ENCODE measurements at regions not wholly inside any gene's neighbourhood (a gene's known extent, or its start where the extent isn't known, plus 50 kb on each side); places are given as distances from the start of the nearest gene placed in this dataset.

GRCh38 chr18:22641958-22642357, 224.2 kb upstream of the CTAGE1 start:
- no peaks in the 10 kb centered on the region for H3K27me3 Mint-ChIP-seq

DNA sequence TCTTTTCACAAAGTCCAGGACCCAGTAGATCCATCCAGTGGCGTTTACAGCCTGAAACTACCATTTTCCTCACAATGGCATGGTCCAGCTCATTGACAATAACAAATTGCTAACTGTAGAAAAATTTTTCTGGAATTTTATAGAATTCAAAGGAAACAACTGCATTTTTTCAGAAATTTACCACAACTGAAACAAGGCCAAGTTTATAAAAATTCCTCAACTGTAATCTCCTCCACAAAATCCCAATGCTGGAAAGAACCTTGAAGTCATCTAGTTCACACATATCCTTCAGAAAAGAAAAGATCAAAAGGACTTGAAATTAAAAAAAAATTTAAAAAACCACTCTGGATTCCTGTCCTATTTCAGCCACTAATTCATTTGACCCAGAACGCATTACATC, 226.0 kb upstream of the CTAGE1 start:
- intact Hi-C loops (cut with micrococcal nuclease): no loop called here
- H3K4me1 Mint-ChIP-seq (ENCODE audit: low read depth): no peaks in the 10 kb centered on the region
- peaks cover 19% of the 10 kb centered on the region for H3K9me3 Mint-ChIP-seq
- H3K36me3 Mint-ChIP-seq (ENCODE audit: low read depth): no peaks in the 10 kb centered on the region
- no peaks in the 10 kb centered on the region for H3K27me3 Mint-ChIP-seq
- no peak overlapping the region for H3K4me3 Mint-ChIP-seq
- H3K27ac Mint-ChIP-seq: no peak overlapping the region

More at GRCh38 chr18:22641958-22642357, 224.2 kb upstream of the CTAGE1 start:
- peaks cover 34% of the 10 kb centered on the region for H3K9me3 Mint-ChIP-seq
- no peak overlapping the region for H3K27ac Mint-ChIP-seq
- H3K4me1 Mint-ChIP-seq (ENCODE audit: low read depth): no peaks in the 10 kb centered on the region
- no peaks in the 10 kb centered on the region for H3K36me3 Mint-ChIP-seq (ENCODE audit: low read depth)
- intact Hi-C loops (cut with micrococcal nuclease): no loop called here
- H3K4me3 Mint-ChIP-seq: no peak overlapping the region

DNA sequence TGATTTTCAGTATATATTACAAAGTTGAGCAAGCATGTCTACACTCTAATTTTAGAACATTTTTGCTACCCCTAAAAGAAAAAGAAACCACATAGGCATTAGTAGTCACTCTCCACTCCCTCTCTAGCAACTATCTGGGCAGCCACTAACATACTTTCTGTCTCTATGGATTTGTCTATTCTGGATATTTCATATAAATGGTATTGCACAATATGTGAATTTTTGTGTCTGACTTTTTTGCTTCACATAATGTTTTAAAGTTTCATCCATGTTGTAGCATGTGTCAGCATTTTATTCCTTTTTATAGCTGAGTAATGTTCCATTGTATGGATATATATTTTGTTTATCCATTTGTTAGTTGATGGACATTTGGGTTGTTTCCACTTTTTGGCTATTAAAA, 232.5 kb upstream of the CTAGE1 start:
- Mint-ChIP-seq H3K36me3 (ENCODE audit: low read depth) (no peaks in the 10 kb centered on the region), H3K4me3 (no peak overlapping the region), H3K27ac (no peak overlapping the region), H3K9me3 (peaks cover 14% of the 10 kb centered on the region), H3K4me1 (ENCODE audit: low read depth) (no peaks in the 10 kb centered on the region), H3K27me3 (no peaks in the 10 kb centered on the region)
- intact Hi-C loops (cut with micrococcal nuclease): no loop called here

DNA sequence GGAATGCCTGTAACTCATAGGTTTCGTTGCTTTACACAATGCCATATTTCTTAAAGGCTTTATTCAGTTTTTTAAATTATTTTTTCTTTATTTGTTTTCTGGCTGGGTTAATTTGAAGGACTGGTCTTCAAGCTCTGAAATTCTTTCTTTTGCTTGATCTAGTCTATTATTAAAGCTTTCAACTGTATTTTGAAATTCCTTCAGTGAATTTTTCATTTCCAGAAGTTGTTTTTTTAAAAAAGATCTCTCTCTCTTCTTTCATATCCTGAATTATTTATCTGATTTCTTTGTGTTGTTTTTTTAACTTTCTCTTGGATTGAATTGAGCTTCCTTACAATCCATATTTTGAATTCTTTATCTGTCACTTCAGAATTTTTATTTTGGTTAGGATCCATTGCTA, 239.9 kb upstream of the CTAGE1 start:
- Mint-ChIP-seq H3K27ac (no peak overlapping the region), H3K4me3 (no peak overlapping the region), H3K27me3 (no peaks in the 10 kb centered on the region), H3K36me3 (ENCODE audit: low read depth) (no peaks in the 10 kb centered on the region), H3K4me1 (ENCODE audit: low read depth) (no peaks in the 10 kb centered on the region), H3K9me3 (peaks cover 64% of the 10 kb centered on the region)
- intact Hi-C loops (cut with micrococcal nuclease): no loop called here

GRCh38 chr18:22658318-22658717, 240.6 kb upstream of the CTAGE1 start:
- no peaks in the 10 kb centered on the region for H3K27me3 Mint-ChIP-seq
- intact Hi-C loops (cut with micrococcal nuclease): no loop called here
- H3K36me3 Mint-ChIP-seq (ENCODE audit: low read depth): no peaks in the 10 kb centered on the region
- no peak overlapping the region for H3K27ac Mint-ChIP-seq
- H3K4me1 Mint-ChIP-seq (ENCODE audit: low read depth): no peaks in the 10 kb centered on the region
- no peak overlapping the region for H3K4me3 Mint-ChIP-seq
- H3K9me3 Mint-ChIP-seq: peaks cover 71% of the 10 kb centered on the region

DNA sequence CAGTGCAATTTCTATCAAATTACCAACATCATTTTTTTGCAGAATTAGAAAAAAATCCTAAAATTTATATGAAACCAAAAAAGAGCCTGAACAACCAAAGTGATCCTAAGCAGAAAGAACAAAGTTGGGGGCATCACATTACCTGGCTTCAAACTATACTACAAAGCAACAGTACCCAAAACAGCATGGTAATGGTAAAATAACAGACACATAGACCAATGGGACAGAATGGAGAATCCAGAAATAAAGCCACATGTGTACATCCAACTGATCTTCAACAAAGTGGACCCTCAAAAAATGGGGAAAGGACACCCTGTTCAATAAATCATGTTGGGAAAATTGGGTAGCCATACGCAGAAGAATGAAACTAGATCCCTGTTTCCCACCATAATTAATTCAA, 245.7 kb upstream of the CTAGE1 start:
- H3K9me3 Mint-ChIP-seq: peaks cover 28% of the 10 kb centered on the region
- H3K4me1 Mint-ChIP-seq (ENCODE audit: low read depth): no peaks in the 10 kb centered on the region
- intact Hi-C loops (cut with micrococcal nuclease): no loop called here
- no peaks in the 10 kb centered on the region for H3K27me3 Mint-ChIP-seq
- H3K27ac Mint-ChIP-seq: no peak overlapping the region
- H3K4me3 Mint-ChIP-seq: no peak overlapping the region
- no peaks in the 10 kb centered on the region for H3K36me3 Mint-ChIP-seq (ENCODE audit: low read depth)

- Mint-ChIP-seq H3K9me3 (peaks cover 9% of the 10 kb centered on the region), H3K27ac (no peak overlapping the region), H3K27me3 (no peaks in the 10 kb centered on the region), H3K4me1 (ENCODE audit: low read depth) (no peaks in the 10 kb centered on the region), H3K36me3 (ENCODE audit: low read depth) (no peaks in the 10 kb centered on the region), H3K4me3 (no peak overlapping the region)
- intact Hi-C loops (cut with micrococcal nuclease): no loop called here
Measured at GRCh38 chr18:22666411-22666940, 248.8 kb upstream of the CTAGE1 start.

DNA sequence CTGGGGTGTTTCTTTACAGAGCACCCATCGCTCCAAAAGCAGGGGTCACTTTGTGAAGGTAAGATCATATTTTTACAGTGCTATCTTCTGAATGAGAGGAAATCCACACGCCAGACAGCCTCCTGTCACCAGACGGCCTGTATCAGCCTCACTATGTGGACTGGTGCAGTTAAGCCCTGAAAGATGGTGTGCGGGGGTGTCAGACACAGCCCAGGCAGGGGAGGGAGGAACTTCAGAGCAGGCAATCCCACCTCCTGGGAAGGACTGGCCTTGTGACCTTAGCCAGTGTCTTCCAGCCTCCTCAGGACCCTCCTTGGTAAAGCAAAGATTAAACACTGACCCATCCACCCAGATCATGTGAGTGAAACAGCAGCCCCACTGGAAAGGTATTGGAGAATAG, 249.4 kb upstream of the CTAGE1 start:
- Mint-ChIP-seq H3K27ac (no peak overlapping the region), H3K4me3 (no peak overlapping the region), H3K27me3 (no peaks in the 10 kb centered on the region), H3K9me3 (peaks cover 9% of the 10 kb centered on the region), H3K36me3 (ENCODE audit: low read depth) (no peaks in the 10 kb centered on the region), H3K4me1 (ENCODE audit: low read depth) (no peaks in the 10 kb centered on the region)
- intact Hi-C loops (cut with micrococcal nuclease): no loop called here

DNA sequence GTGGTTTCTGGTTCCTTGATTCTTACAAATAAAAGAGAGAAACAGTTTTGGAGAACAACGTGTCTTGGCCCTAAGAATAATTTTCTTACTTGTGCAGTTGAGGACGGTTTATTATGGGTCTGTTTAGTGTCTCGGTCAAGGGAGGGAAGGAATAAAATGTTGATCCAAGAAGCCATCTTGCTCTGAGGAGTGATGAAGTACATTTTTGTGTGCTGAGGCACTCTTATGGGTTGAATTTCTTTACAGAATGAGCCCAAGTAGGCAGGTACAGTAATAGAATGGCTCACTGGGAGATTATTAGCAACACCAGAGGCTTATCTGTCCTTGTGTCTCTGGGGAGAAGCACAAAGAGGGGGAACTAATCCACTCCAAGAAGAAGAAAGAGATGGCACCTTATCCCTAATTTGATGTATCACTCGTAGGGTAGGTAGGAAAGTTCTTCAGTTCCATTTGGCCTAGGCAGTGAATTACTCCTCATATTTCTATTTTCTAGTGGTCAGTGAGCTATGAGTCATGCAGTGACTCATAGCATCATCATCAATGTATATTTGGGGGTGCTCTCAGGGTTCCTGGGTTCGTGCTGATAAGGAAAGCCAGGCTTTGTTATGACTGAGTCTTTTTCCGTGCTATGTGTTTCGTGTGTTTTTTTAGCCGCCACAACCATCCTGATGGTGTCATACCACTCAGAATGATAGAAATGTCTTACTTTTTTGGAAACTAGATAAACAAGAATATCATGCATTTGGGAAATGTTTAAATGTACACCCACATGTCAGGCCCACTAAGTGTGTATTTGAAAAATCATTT, 250.1 kb upstream of the CTAGE1 start:
- Mint-ChIP-seq H3K4me3 (no peak overlapping the region), H3K4me1 (ENCODE audit: low read depth) (no peaks in the 10 kb centered on the region), H3K36me3 (ENCODE audit: low read depth) (no peaks in the 10 kb centered on the region), H3K9me3 (peaks cover 7% of the 10 kb centered on the region), H3K27ac (no peak overlapping the region), H3K27me3 (no peaks in the 10 kb centered on the region)
- intact Hi-C loops (cut with micrococcal nuclease): no loop called here

DNA sequence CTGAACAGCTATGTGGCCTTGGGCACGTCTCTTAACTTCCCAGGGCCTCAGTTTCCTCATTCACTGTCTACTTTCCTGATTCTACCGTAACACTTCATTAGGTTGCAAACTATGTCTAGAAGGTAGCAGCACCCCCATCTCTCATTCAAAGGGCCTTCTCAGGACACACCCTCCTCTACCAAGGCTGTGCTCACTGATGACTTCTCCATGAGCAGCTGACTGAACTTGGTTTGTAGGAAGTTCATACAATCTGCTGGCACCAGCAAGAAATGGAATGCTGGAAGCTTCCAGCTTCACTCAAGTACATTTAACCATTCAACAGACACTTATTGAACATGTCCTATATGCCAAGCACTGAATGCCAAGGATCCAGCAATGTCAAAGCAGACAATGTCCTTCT, 250.8 kb upstream of the CTAGE1 start:
- H3K4me1 Mint-ChIP-seq (ENCODE audit: low read depth): peaks cover under 1% of the 10 kb centered on the region
- no peaks in the 10 kb centered on the region for H3K36me3 Mint-ChIP-seq (ENCODE audit: low read depth)
- intact Hi-C loops (cut with micrococcal nuclease): no loop called here
- H3K27ac Mint-ChIP-seq: no peak overlapping the region
- no peaks in the 10 kb centered on the region for H3K9me3 Mint-ChIP-seq
- no peak overlapping the region for H3K4me3 Mint-ChIP-seq
- H3K27me3 Mint-ChIP-seq: no peaks in the 10 kb centered on the region

- Mint-ChIP-seq H3K36me3 (ENCODE audit: low read depth) (no peaks in the 10 kb centered on the region), H3K9me3 (no peaks in the 10 kb centered on the region), H3K4me3 (no peak overlapping the region), H3K27ac (no peak overlapping the region), H3K27me3 (no peaks in the 10 kb centered on the region), H3K4me1 (ENCODE audit: low read depth) (peaks cover 6% of the 10 kb centered on the region)
- intact Hi-C loops (cut with micrococcal nuclease): no loop called here
Measured at GRCh38 chr18:22670914-22671313, 253.2 kb upstream of the CTAGE1 start.

DNA sequence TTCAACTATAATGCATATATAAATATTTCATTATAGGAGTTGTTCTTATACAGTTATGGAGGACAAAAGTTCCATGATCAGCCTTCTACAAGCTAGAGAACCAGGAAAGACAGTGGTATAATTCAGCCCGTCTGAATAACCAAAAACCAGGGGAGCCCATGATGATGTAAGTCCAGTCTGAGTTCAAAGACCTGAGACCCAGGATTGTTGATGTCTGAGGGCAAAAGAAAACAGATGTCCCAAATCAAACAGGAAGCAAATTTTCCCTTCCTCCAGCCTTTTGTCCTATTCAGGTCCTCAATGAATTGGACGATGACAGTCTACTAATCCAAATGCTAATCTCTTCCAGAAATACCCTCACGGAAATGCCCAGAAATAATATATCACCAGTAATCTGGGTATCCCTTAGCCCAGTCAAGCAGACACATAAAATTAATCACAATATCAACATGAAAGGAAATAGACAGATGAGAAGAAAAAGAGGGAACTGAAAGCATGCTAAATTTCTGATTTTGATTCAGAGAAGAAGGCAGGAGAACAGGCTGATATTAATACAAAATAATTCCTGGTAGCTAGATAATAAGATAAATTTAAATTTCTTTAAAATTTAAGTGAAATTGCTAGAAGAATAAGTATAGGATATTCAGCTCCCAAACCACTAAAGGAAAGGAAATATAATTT, 255.6 kb upstream of the CTAGE1 start:
- H3K36me3 Mint-ChIP-seq (ENCODE audit: low read depth): no peaks in the 10 kb centered on the region
- intact Hi-C loops (cut with micrococcal nuclease): no loop called here
- no peak overlapping the region for H3K27ac Mint-ChIP-seq
- no peaks in the 10 kb centered on the region for H3K27me3 Mint-ChIP-seq
- H3K9me3 Mint-ChIP-seq: no peaks in the 10 kb centered on the region
- H3K4me3 Mint-ChIP-seq: no peak overlapping the region
- peaks cover 6% of the 10 kb centered on the region for H3K4me1 Mint-ChIP-seq (ENCODE audit: low read depth)

DNA sequence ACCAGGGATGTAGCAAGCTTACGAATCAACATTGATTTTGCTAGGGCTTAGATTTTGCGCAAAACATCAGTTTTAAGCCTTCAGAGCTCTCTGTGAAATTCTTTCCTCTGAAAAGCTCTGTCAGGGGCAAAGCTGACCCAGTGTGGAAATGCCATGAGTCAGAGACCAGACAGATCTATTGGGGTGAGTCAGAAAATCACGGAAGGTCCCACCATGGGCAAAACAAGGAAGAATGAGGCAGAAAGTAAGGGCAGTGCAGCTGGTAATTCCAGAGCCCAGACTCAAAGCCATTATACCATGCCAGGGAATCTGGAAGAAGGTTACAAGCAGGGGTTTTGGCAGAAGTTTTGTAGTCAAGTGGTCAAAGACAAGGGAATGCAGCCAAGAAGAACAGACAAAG, 256.6 kb upstream of the CTAGE1 start:
- H3K36me3 Mint-ChIP-seq (ENCODE audit: low read depth): no peaks in the 10 kb centered on the region
- H3K4me3 Mint-ChIP-seq: no peak overlapping the region
- H3K9me3 Mint-ChIP-seq: no peaks in the 10 kb centered on the region
- no peak overlapping the region for H3K27ac Mint-ChIP-seq
- H3K27me3 Mint-ChIP-seq: no peaks in the 10 kb centered on the region
- intact Hi-C loops (cut with micrococcal nuclease): no loop called here
- H3K4me1 Mint-ChIP-seq (ENCODE audit: low read depth): peaks cover 6% of the 10 kb centered on the region

GRCh38 chr18:22675006-22675405, 257.3 kb upstream of the CTAGE1 start:
- H3K9me3 Mint-ChIP-seq: no peaks in the 10 kb centered on the region
- no peak overlapping the region for H3K27ac Mint-ChIP-seq
- H3K27me3 Mint-ChIP-seq: no peaks in the 10 kb centered on the region
- intact Hi-C loops (cut with micrococcal nuclease): no loop called here
- H3K36me3 Mint-ChIP-seq (ENCODE audit: low read depth): no peaks in the 10 kb centered on the region
- H3K4me3 Mint-ChIP-seq: no peak overlapping the region
- H3K4me1 Mint-ChIP-seq (ENCODE audit: low read depth): peaks cover 6% of the 10 kb centered on the region
